Lung (tissue), 11 donors: ENCODE measurements at regions not wholly inside any gene's neighbourhood (a gene's known extent, or its start where the extent isn't known, plus 50 kb on each side); places are given as distances from the start of the nearest gene placed in this dataset.

Source experiments
- ATAC-seq: fragments of 200-7000 bp; cut with Tn5 transposase; one replicate; pipeline ENCODE4 v1.9.1; 2020; ENCODE audit warnings: moderate number of reproducible peaks; ENCODE audit not compliant: insufficient read depth, low FRiP score
- DNase-seq, 3 donors: peaks; one replicate each; pipeline ENCODE4 v3.0.0-alpha.2; 2013 to 2017
- H3K27ac ChIP-seq, 2 donors: one replicate each; pipeline ENCODE4 v1.5.1; 2013; ENCODE audit warnings: mild to moderate bottlenecking in 2 of 2, moderate library complexity in 2 of 2, control low read depth in 1 of 2, inconsistent platforms in 1 of 2, low read depth in 1 of 2, low read length in 1 of 2
- H3K27me3 ChIP-seq, 3 donors: one replicate each; pipeline ENCODE4 v1.5.1; 2013; ENCODE audit warnings: low read length in 2 of 3; ENCODE audit not compliant: control insufficient read depth in 3 of 3, insufficient read depth in 3 of 3
- H3K36me3 ChIP-seq, 4 donors: one replicate each; pipeline ENCODE4 v1.5.1; 2013; ENCODE audit warnings: low read length in 4 of 4, mild to moderate bottlenecking in 1 of 4, moderate library complexity in 1 of 4; ENCODE audit not compliant: control insufficient read depth in 4 of 4, insufficient read depth in 4 of 4
- H3K4me1 ChIP-seq, 5 donors: one replicate each; pipeline ENCODE4 v1.5.1; 2013; ENCODE audit warnings: low read length in 5 of 5, mild to moderate bottlenecking in 2 of 5, moderate library complexity in 1 of 5; ENCODE audit not compliant: control insufficient read depth in 5 of 5, insufficient read depth in 5 of 5
- H3K4me3 ChIP-seq: one replicate; pipeline ENCODE4 v1.5.1; 2013; ENCODE audit warnings: mild to moderate bottlenecking, control low read depth, moderate library complexity
- H3K9ac ChIP-seq, 2 donors: one replicate each; pipeline ENCODE4 v1.5.1; 2013; ENCODE audit warnings: low read length in 2 of 2, control low read depth in 1 of 2; ENCODE audit not compliant: insufficient read depth in 1 of 2
- H3K9me3 ChIP-seq, 4 donors: one replicate each; pipeline ENCODE4 v1.5.1; 2013; ENCODE audit warnings: low read length in 3 of 4, mild to moderate bottlenecking in 1 of 4, moderate library complexity in 1 of 4; ENCODE audit not compliant: control insufficient read depth in 4 of 4, insufficient read depth in 3 of 4
- CTCF ChIP-seq: IDR thresholded peaks from 2 replicates; pipeline ENCODE4 v1.5.1; 2012; ENCODE audit warnings: mild to moderate bottlenecking; ENCODE audit errors: control extremely low read depth, extremely low read depth
- WGBS, 2 donors: extraction: QIAGEN DNeasy Blood & Tissue Kit; methylation state at CpG; one replicate each; pipeline ENCODE4 v1.1.7; 2013; 5-methylcytosine and 5-hydroxymethylcytosine counted together
- donor health status: control.
- donor health status: control.
- donor health status: Bipolar disorder and iron deficiency.
- donor health status: healthy.
- donor health status: DM: yes; HTN: yes; CAD: no.

GRCh38 chr4:54391104-54391503 lies 162.0 kb downstream of the PDGFRA start:
- no peak for TF ChIP-seq CTCF
- H3K27me3 ChIP-seq = no peaks in the 10 kb centered on the region
- H3K4me1 ChIP-seq = peaks cover 0 to 6% (median 0%) of the 10 kb centered on the region in 5 donors
- no peaks in the 10 kb centered on the region for H3K36me3 ChIP-seq
- no peak overlapping the region for H3K9ac ChIP-seq
- H3K27ac ChIP-seq = no peak overlapping the region
- H3K4me3 ChIP-seq = no peak overlapping the region
- DNase-seq = no peak
- H3K9me3 ChIP-seq = peaks cover 0 to 2% (median 0%) of the 10 kb centered on the region in 4 donors
- WGBS, 2 donors = 17 to 19% methylated on average over 3 of the region's 3 CpGs
- no peak for ATAC-seq

GRCh38 chr4:54392479-54392878 lies 163.4 kb downstream of the PDGFRA start:
- DNase-seq (no peak), ATAC-seq (no peak)
- no peak overlapping the region for H3K4me3 ChIP-seq
- 18 to 43% methylated on average over 1 of the region's 1 CpG for WGBS, 2 donors
- H3K4me1 ChIP-seq = peaks cover 0 to 6% (median 0%) of the 10 kb centered on the region in 5 donors
- H3K27ac ChIP-seq = no peak overlapping the region
- no peaks in the 10 kb centered on the region for H3K27me3 ChIP-seq
- TF ChIP-seq CTCF = no peak
- H3K9ac ChIP-seq = no peak overlapping the region
- H3K9me3 ChIP-seq = peaks cover 0 to 2% (median 0%) of the 10 kb centered on the region in 4 donors
- H3K36me3 ChIP-seq = no peaks in the 10 kb centered on the region

- Histone ChIP-seq H3K27me3 (no peaks in the 10 kb centered on the region), H3K36me3 (no peaks in the 10 kb centered on the region), H3K27ac (no peak overlapping the region), H3K4me1 (peaks cover 0 to 6% (median 0%) of the 10 kb centered on the region in 5 donors), H3K9ac (no peak overlapping the region), H3K4me3 (no peak overlapping the region), H3K9me3 (peaks cover 0 to 2% (median 0%) of the 10 kb centered on the region in 4 donors)
- WGBS, 2 donors = 83 to 87% methylated on average over 4 of the region's 4 CpGs
- no peak for ATAC-seq
- TF ChIP-seq CTCF = no peak
- DNase-seq = no peak
These were observed 164.2 kb downstream of the PDGFRA start for GRCh38 chr4:54393243-54393642.

DNA sequence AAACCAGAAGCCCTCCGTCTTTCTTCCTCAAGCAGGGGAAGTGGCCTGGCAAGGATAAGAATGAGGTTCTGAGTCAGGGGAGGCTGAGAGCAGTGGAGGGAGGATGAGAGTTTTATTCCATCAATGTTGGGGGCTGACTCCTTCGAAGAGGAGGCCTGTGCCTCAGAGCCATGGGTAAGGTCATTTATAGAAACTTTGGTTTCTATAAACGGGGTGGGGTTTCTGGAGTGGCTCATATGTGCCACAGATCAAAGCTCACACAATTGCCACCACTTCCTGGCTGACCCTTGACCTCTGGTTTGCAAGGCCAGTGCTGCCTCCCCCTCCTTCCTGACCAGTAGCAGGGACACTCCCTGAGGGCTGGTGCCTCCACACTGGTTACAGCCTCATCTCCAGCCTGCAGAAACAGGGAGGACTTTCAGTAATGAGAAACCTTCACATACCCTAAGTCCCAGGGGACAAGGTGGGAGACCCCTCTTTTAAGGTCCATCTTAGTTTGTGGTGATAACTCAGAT lies 166.0 kb downstream of the PDGFRA start:
- no peaks in the 10 kb centered on the region for H3K27me3 ChIP-seq
- H3K4me1 ChIP-seq = peaks cover 0 to 4% (median 0%) of the 10 kb centered on the region in 5 donors
- 68 to 74% methylated on average over 3 of the region's 3 CpGs for WGBS, 2 donors
- H3K9ac ChIP-seq = no peak overlapping the region
- ATAC-seq (no peak), DNase-seq (no peak)
- H3K36me3 ChIP-seq = no peaks in the 10 kb centered on the region
- no peak overlapping the region for H3K4me3 ChIP-seq
- no peak overlapping the region for H3K27ac ChIP-seq
- H3K9me3 ChIP-seq = peaks cover 0 to 2% (median 0%) of the 10 kb centered on the region in 4 donors
- no peak for TF ChIP-seq CTCF
